Ishikawa (cell line): ENCODE measurements at regions not wholly inside any gene's neighbourhood (a gene's known extent, or its start where the extent isn't known, plus 50 kb on each side); places are given as distances from the start of the nearest gene placed in this dataset.

ENCODE experiments used
- MAX ChIP-seq: IDR thresholded peaks from 2 replicates; pipeline ENCODE4 v1.6.1; 2012
- NFIC ChIP-seq: IDR thresholded peaks from 2 replicates; pipeline ENCODE4 v1.6.1; 2012
- RAD21 ChIP-seq: IDR thresholded peaks from 2 replicates; pipeline ENCODE4 v1.6.1; 2012; ENCODE audit warnings: low read depth

- TF ChIP-seq RAD21 (no peak), MAX (no peak), NFIC (no peak)
Measured at GRCh38 chr6:28734443-28734959, 189.3 kb downstream of the TRIM27 start.
